ENCODE measurements at regions not wholly inside any gene's neighbourhood (a gene's known extent, or its start where the extent isn't known, plus 50 kb on each side); places are given as distances from the start of the nearest gene placed in this dataset.

- no peak for DNase-seq (ENCODE audit: low spot score)
- ChIA-PET POLR2A (no interaction called here), CTCF (ENCODE audit: low intra/inter-chr PET ratio, low total read pairs) (no interaction called here)
- FAIRE-seq, result no peak
- TF ChIP-seq ATF4 (CRISPR knock-in tag; IDR thresholded peaks at IDR 0.05), result 0 out of 4 replicates have a peak, but pooled peaks of 1 of the 2 experiments have one; percentile 23
- no peak for TF ChIP-seq CSRNP1 (CRISPR knock-in tag; IDR thresholded peaks at IDR 0.05)
- Histone ChIP-seq H3K79me2 (ENCODE audit: insufficient read depth, low read length) (no peaks in the 10 kb centered on the region), H3K4me2 (ENCODE audit: low read depth, low read length) (no peak overlapping the region), H3K27me3 (ENCODE audit: control insufficient read depth in 1 of 2, insufficient read depth in 2 of 2, low read length in 2 of 2) (peaks cover 1 to 2% of the 10 kb centered on the region in 2 experiments; a peak in 1 of 5 replicates), H3K9ac (ENCODE audit: insufficient read depth, low read depth, low read length) (no peak overlapping the region), H2AFZ (ENCODE audit: low read length) (no peak overlapping the region), H4K20me1 (ENCODE audit: insufficient read depth, low read length) (no peaks in the 10 kb centered on the region), H3K4me3 (replicated peaks in 1 of 3; ENCODE audit: insufficient read depth in 1 of 3, low read depth in 2 of 3, low read length in 3 of 3) (no peak overlapping the region), H3K9me3 (ENCODE audit: low read length) (peaks cover 6% of the 10 kb centered on the region; the same call in 1 of the 2 replicates), H3K27ac (ENCODE audit: extremely low read length, insufficient read depth, low read length) (no peak overlapping the region), H3K4me1 (ENCODE audit: insufficient read depth, low read length) (no peaks in the 10 kb centered on the region), H3K36me3 (replicated peaks in 1 of 2; ENCODE audit: control insufficient read depth in 1 of 2, insufficient read depth in 2 of 2, low read length in 2 of 2) (no peaks in the 10 kb centered on the region)
- in situ Hi-C loops (cut with HindIII; ENCODE audit: extremely low pct_ligation_motif_present, low pct_unique_long_range_greater_than_20kb), result no loop called here
- WGBS (ENCODE audit: low lambda C conversion rate), result 0% methylated on average over 4 of the region's 4 CpGs
- no TSS peak for BruUV-seq (replicated peaks)
- intact Hi-C loops (cut with micrococcal nuclease; ENCODE audit: unreplicated experiment), result no loop called here
- ATAC-seq, result no peak
Observed at GRCh38 chr15:31579282-31579681, 252.6 kb downstream of the KLF13 start.

- ChIA-PET CTCF (ENCODE audit: low intra/inter-chr PET ratio, low total read pairs) (no interaction called here), POLR2A (no interaction called here)
- WGBS (ENCODE audit: low lambda C conversion rate), result 33% methylated on average over 2 of the region's 2 CpGs
- H4K20me1 ChIP-seq (ENCODE audit: insufficient read depth, low read length), result no peaks in the 10 kb centered on the region
- no peaks in the 10 kb centered on the region for H3K36me3 ChIP-seq (replicated peaks in 1 of 2; ENCODE audit: control insufficient read depth in 1 of 2, insufficient read depth in 2 of 2, low read length in 2 of 2)
- no peak overlapping the region for H3K4me2 ChIP-seq (ENCODE audit: low read depth, low read length)
- BruUV-seq (replicated peaks), result no TSS peak
- H3K27ac ChIP-seq (ENCODE audit: extremely low read length, insufficient read depth, low read length), result no peak overlapping the region
- no peak for FAIRE-seq
- no peaks in the 10 kb centered on the region for H3K79me2 ChIP-seq (ENCODE audit: insufficient read depth, low read length)
- peaks cover 6% of the 10 kb centered on the region; the same call in 1 of the 2 replicates for H3K9me3 ChIP-seq (ENCODE audit: low read length)
- no peak for TF ChIP-seq ZNF292 (CRISPR knock-in tag; IDR thresholded peaks at IDR 0.05; ENCODE audit: borderline replicate concordance, low read depth)
- no peak for TF ChIP-seq PREB (CRISPR knock-in tag; IDR thresholded peaks at IDR 0.05)
- H2AFZ ChIP-seq (ENCODE audit: low read length), result no peak overlapping the region
- 0 out of 5 replicates have a peak, but pooled peaks cover 0 to 2% of the 10 kb centered on the region in 2 experiments for H3K27me3 ChIP-seq (ENCODE audit: control insufficient read depth in 1 of 2, insufficient read depth in 2 of 2, low read length in 2 of 2)
- ATAC-seq, result no peak
- H3K4me1 ChIP-seq (ENCODE audit: insufficient read depth, low read length), result no peaks in the 10 kb centered on the region
- in situ Hi-C loops (cut with HindIII; ENCODE audit: extremely low pct_ligation_motif_present, low pct_unique_long_range_greater_than_20kb), result no loop called here
- no peak overlapping the region for H3K9ac ChIP-seq (ENCODE audit: insufficient read depth, low read depth, low read length)
- no peak for DNase-seq (ENCODE audit: low spot score)
- no peak overlapping the region for H3K4me3 ChIP-seq (replicated peaks in 1 of 3; ENCODE audit: insufficient read depth in 1 of 3, low read depth in 2 of 3, low read length in 3 of 3)
- intact Hi-C loops (cut with micrococcal nuclease; ENCODE audit: unreplicated experiment), result no loop called here
Observed at GRCh38 chr15:31579976-31580375, 253.3 kb downstream of the KLF13 start.

All from HepG2 (cell line).